ENCODE measurements at regions not wholly inside any gene's neighbourhood (a gene's known extent, or its start where the extent isn't known, plus 50 kb on each side); places are given as distances from the start of the nearest gene placed in this dataset.

GRCh38 chr2:210901326-210901725, 344.9 kb downstream of the CPS1 start:
- TF ChIP-seq EZH2 (IDR thresholded peaks at IDR 0.05; ENCODE audit: low read length), result no peak
- TF ChIP-seq CTCF (optimal IDR thresholded peaks at IDR 0.05 in 1 of 3, IDR thresholded peaks at IDR 0.05 in 1 of 3, conservative IDR thresholded peaks at IDR 0.05 in 1 of 3; ENCODE audit: extremely low read depth in 1 of 3, insufficient read depth in 2 of 3, low read length in 3 of 3), result no peak

All from keratinocyte (primary cell).